ENCODE measurements at regions not wholly inside any gene's neighbourhood (a gene's known extent, or its start where the extent isn't known, plus 50 kb on each side); places are given as distances from the start of the nearest gene placed in this dataset.

- Histone ChIP-seq H3K4me1 (ENCODE audit: insufficient read depth, low read length) (no peaks in the 10 kb centered on the region), H3K79me2 (ENCODE audit: low read length) (no peaks in the 10 kb centered on the region), H3F3A (ENCODE audit: low read length, unreplicated experiment) (no peaks in the 10 kb centered on the region), H3K27ac (ENCODE audit: low read length) (no peak overlapping the region), H3K4me3 (ENCODE audit: low read length) (no peak overlapping the region), H3K9me2 (replicated peaks; ENCODE audit: low read length) (no peaks in the 10 kb centered on the region), H3K27me3 (ENCODE audit: low read length) (no peaks in the 10 kb centered on the region), H2AFZ (ENCODE audit: low read length) (no peak overlapping the region), H3K4me2 (ENCODE audit: low read length) (no peak overlapping the region), H3K36me3 (ENCODE audit: low read depth, low read length) (no peaks in the 10 kb centered on the region), H3K9ac (ENCODE audit: low read length) (no peak overlapping the region), H4K20me1 (ENCODE audit: low read length) (no peaks in the 10 kb centered on the region), H3K9me3 (ENCODE audit: low read length) (no peaks in the 10 kb centered on the region)
- no peak for ATAC-seq
- intact Hi-C loops (cut with micrococcal nuclease) = no loop called here
- ChIA-PET CTCF (no interaction called here), POLR2A (ENCODE audit: unreplicated experiment) (no interaction called here)
- no peak for DNase-seq
- BruUV-seq (replicated peaks) = no TSS peak
- TF ChIP-seq, protein P1, sequence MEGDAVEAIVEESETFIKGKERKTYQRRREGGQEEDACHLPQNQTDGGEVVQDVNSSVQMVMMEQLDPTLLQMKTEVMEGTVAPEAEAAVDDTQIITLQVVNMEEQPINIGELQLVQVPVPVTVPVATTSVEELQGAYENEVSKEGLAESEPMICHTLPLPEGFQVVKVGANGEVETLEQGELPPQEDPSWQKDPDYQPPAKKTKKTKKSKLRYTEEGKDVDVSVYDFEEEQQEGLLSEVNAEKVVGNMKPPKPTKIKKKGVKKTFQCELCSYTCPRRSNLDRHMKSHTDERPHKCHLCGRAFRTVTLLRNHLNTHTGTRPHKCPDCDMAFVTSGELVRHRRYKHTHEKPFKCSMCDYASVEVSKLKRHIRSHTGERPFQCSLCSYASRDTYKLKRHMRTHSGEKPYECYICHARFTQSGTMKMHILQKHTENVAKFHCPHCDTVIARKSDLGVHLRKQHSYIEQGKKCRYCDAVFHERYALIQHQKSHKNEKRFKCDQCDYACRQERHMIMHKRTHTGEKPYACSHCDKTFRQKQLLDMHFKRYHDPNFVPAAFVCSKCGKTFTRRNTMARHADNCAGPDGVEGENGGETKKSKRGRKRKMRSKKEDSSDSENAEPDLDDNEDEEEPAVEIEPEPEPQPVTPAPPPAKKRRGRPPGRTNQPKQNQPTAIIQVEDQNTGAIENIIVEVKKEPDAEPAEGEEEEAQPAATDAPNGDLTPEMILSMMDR (conservative IDR thresholded peaks at IDR 0.05; ENCODE audit: low read depth, low read length) = no peak
- no peak for TF ChIP-seq EZH2 (IDR thresholded peaks at IDR 0.05; ENCODE audit: low read length, unreplicated experiment)
- no peak for TF ChIP-seq EZH2phosphoT487 (IDR thresholded peaks at IDR 0.05; ENCODE audit: borderline replicate concordance, low read length)
Measured at GRCh38 chr2:176658708-176659107, 389.5 kb downstream of the MTX2 start.

DNA sequence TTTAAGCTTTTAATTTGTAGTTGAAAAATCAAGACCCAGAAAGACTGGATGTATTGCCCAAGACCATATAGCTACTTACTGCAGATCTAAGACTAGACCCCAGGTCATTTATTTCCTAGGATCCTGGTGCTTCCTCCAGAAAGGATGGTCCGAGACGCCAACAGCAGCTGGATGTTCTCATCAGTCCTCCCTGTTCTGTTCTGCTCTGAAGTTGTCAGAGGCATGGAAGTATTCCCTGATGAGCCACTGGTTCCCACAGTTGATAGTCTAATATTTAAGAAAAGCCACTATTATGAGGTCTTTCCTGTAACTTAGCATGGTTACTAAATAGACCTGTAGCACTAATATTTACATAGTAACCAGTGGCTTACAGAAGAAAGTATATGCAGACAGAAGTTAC, 393.5 kb downstream of the MTX2 start:
- Histone ChIP-seq H3K9ac (ENCODE audit: low read length) (no peak overlapping the region), H3K27ac (ENCODE audit: low read length) (no peak overlapping the region), H3K9me2 (replicated peaks; ENCODE audit: low read length) (no peaks in the 10 kb centered on the region), H2AFZ (ENCODE audit: low read length) (no peak overlapping the region), H3K27me3 (ENCODE audit: low read length) (no peaks in the 10 kb centered on the region), H3K79me2 (ENCODE audit: low read length) (no peaks in the 10 kb centered on the region), H3K4me2 (ENCODE audit: low read length) (no peak overlapping the region), H3F3A (ENCODE audit: low read length, unreplicated experiment) (no peaks in the 10 kb centered on the region), H3K36me3 (ENCODE audit: low read depth, low read length) (no peaks in the 10 kb centered on the region), H3K4me3 (ENCODE audit: low read length) (no peak overlapping the region), H3K4me1 (ENCODE audit: insufficient read depth, low read length) (peaks cover 11% of the 10 kb centered on the region), H4K20me1 (ENCODE audit: low read length) (no peaks in the 10 kb centered on the region), H3K9me3 (ENCODE audit: low read length) (no peaks in the 10 kb centered on the region)
- ATAC-seq (no peak), DNase-seq (no peak)
- ChIA-PET CTCF (interaction anchor here (2.0 kb wide), 1 partner anchor 9 kb away, joined by 6 read pairs; no protein-coding TSS in a partner anchor), POLR2A (ENCODE audit: unreplicated experiment) (no interaction called here)
- intact Hi-C loops (cut with micrococcal nuclease) = no loop called here
- TF ChIP-seq EZH2 (IDR thresholded peaks at IDR 0.05; ENCODE audit: low read length, unreplicated experiment) (no peak), EZH2phosphoT487 (IDR thresholded peaks at IDR 0.05; ENCODE audit: borderline replicate concordance, low read length) (no peak)
- TF ChIP-seq, protein P1 (conservative IDR thresholded peaks at IDR 0.05; ENCODE audit: low read depth, low read length) = no peak
- no TSS peak for BruUV-seq (replicated peaks)

- no peak overlapping the region for H2AFZ ChIP-seq (ENCODE audit: low read length)
- peak overlapping the region; percentile 50; the same call in 1 of the 2 replicates for H3K4me2 ChIP-seq (ENCODE audit: low read length)
- H3K4me3 ChIP-seq (ENCODE audit: low read length) = no peak overlapping the region
- H3K9me3 ChIP-seq (ENCODE audit: low read length) = no peaks in the 10 kb centered on the region
- CTCF ChIA-PET = interaction anchor here (1.3 kb wide), 1 partner anchor 10 kb away, joined by 7 read pairs; no protein-coding TSS in a partner anchor
- TF ChIP-seq, protein P1 (conservative IDR thresholded peaks at IDR 0.05; ENCODE audit: low read depth, low read length) = no peak
- TF ChIP-seq EZH2 (IDR thresholded peaks at IDR 0.05; ENCODE audit: low read length, unreplicated experiment) (no peak), EZH2phosphoT487 (IDR thresholded peaks at IDR 0.05; ENCODE audit: borderline replicate concordance, low read length) (no peak)
- intact Hi-C loops (cut with micrococcal nuclease) = no loop called here
- peak; percentile 47 for DNase-seq
- POLR2A ChIA-PET (ENCODE audit: unreplicated experiment) = no interaction called here
- peaks cover 11% of the 10 kb centered on the region for H3K4me1 ChIP-seq (ENCODE audit: insufficient read depth, low read length)
- no peaks in the 10 kb centered on the region for H3F3A ChIP-seq (ENCODE audit: low read length, unreplicated experiment)
- ATAC-seq = peak; percentile 70
- no peaks in the 10 kb centered on the region for H3K79me2 ChIP-seq (ENCODE audit: low read length)
- H3K9ac ChIP-seq (ENCODE audit: low read length) = no peak overlapping the region
- no peaks in the 10 kb centered on the region for H4K20me1 ChIP-seq (ENCODE audit: low read length)
- no peak overlapping the region for H3K27ac ChIP-seq (ENCODE audit: low read length)
- no peaks in the 10 kb centered on the region for H3K9me2 ChIP-seq (replicated peaks; ENCODE audit: low read length)
- H3K36me3 ChIP-seq (ENCODE audit: low read depth, low read length) = no peaks in the 10 kb centered on the region
- peaks cover 8% of the 10 kb centered on the region; the same call in 1 of the 2 replicates for H3K27me3 ChIP-seq (ENCODE audit: low read length)
- no TSS peak for BruUV-seq (replicated peaks)
Measured at GRCh38 chr2:176664478-176664877, 395.2 kb downstream of the MTX2 start.
